Nephron progenitor cell (in vitro differentiated cells): ENCODE measurements at regions not wholly inside any gene's neighbourhood (a gene's known extent, or its start where the extent isn't known, plus 50 kb on each side); places are given as distances from the start of the nearest gene placed in this dataset.

Experiments used
- DNase-seq: peaks from one replicate; pipeline ENCODE4 v3.0.0; 2021
- H3K27ac Mint-ChIP-seq: 2 replicates; pipeline ENCODE4 v1.8.0; 2021; ENCODE audit warnings: mild to moderate bottlenecking, moderate library complexity, mixed read lengths
- H3K27me3 Mint-ChIP-seq: 2 replicates; pipeline ENCODE4 v1.8.0; 2021; ENCODE audit warnings: mild to moderate bottlenecking, low read depth, mixed read lengths; ENCODE audit not compliant: poor library complexity
- H3K36me3 Mint-ChIP-seq: 2 replicates; pipeline ENCODE4 v1.8.0; 2021; ENCODE audit warnings: low read depth, mixed read lengths
- H3K4me1 Mint-ChIP-seq: 2 replicates; pipeline ENCODE4 v1.8.0; 2021; ENCODE audit warnings: mixed read lengths
- H3K4me3 Mint-ChIP-seq: 2 replicates; pipeline ENCODE4 v1.8.0; 2021; ENCODE audit warnings: mild to moderate bottlenecking, moderate library complexity, mixed read lengths
- H3K9me3 Mint-ChIP-seq: 2 replicates; pipeline ENCODE4 v1.8.0; 2021; ENCODE audit warnings: mild to moderate bottlenecking, moderate library complexity, mixed read lengths
- TF ChIP-seq, protein P1 (sequence below): fragments of 200-600 bp; sonication (generic); IDR thresholded peaks from 2 replicates; pipeline ENCODE4 v1.5.0; 2021; ENCODE audit warnings: antibody characterized with exemption

DNA sequence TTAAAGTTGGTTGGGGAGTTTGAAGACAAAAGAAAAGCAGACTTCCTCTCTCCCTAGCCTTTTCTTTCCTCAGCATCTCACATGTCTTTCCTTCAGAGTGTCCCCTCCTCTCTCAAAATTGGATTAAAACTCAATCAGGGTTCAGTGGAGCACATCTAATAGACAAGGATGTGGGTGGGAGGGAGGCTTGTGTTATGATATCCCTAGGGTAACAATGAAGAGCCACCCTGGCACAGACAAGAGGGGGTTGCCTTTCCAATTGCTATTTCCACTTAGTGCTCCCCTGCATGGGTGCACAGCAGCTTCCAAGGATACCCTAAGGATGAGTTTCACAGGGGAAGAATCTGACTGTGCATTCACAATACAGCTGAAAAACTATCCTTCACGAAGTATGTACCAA, 585.2 kb upstream of the C9orf72 start:
- Mint-ChIP-seq H3K36me3 (no peaks in the 10 kb centered on the region), H3K27me3 (no peaks in the 10 kb centered on the region), H3K9me3 (peaks cover 5% of the 10 kb centered on the region), H3K4me1 (no peaks in the 10 kb centered on the region), H3K4me3 (no peak overlapping the region), H3K27ac (no peak overlapping the region)
- TF ChIP-seq, protein P1, sequence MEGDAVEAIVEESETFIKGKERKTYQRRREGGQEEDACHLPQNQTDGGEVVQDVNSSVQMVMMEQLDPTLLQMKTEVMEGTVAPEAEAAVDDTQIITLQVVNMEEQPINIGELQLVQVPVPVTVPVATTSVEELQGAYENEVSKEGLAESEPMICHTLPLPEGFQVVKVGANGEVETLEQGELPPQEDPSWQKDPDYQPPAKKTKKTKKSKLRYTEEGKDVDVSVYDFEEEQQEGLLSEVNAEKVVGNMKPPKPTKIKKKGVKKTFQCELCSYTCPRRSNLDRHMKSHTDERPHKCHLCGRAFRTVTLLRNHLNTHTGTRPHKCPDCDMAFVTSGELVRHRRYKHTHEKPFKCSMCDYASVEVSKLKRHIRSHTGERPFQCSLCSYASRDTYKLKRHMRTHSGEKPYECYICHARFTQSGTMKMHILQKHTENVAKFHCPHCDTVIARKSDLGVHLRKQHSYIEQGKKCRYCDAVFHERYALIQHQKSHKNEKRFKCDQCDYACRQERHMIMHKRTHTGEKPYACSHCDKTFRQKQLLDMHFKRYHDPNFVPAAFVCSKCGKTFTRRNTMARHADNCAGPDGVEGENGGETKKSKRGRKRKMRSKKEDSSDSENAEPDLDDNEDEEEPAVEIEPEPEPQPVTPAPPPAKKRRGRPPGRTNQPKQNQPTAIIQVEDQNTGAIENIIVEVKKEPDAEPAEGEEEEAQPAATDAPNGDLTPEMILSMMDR: no peak
- no peak for DNase-seq

DNA sequence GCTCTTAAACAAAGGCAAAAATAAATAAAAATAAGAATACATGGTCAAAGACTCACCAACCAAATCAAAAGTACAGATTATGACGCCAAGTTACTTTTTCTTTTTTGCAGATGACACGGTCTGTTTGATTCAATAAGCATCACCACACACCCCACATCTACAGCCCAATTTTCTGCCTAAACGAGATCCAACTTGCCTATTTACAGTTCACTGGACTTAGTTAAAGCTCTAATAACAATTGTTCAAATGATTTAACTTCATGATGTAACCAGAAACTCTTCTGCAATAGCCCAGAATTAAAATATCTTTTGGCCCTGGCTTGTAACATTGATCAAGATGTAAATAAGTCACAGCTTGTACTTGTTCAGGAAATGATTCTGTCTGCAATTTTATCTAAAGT, 590.3 kb upstream of the C9orf72 start:
- no peak overlapping the region for H3K4me3 Mint-ChIP-seq

DNA sequence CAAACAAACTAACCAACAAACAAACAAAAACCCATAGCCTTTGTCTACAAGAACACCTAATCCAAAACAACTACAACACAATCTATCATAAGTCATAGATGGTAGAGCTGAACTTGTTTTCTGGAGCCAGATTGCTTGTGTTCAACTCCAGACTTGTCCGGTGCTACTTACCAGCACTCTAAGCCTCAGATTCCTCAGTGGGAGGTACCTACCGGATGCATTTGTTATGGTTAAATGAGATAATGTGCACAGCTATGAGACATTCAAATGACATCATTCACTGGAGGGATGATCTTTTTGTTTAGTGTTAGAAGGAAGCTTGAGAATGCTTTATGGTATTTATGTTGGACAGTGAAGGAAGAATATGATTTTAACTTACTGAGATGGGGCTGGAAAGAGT, 592.9 kb upstream of the C9orf72 start:
- no peak for DNase-seq
- TF ChIP-seq, protein P1: no peak
- Mint-ChIP-seq H3K4me3 (no peak overlapping the region), H3K9me3 (no peaks in the 10 kb centered on the region), H3K4me1 (peaks cover 5% of the 10 kb centered on the region), H3K27ac (no peak overlapping the region), H3K27me3 (peaks cover 3% of the 10 kb centered on the region), H3K36me3 (no peaks in the 10 kb centered on the region)

More for the DNA sequence above, 590.3 kb upstream of the C9orf72 start:
- H3K36me3 Mint-ChIP-seq: no peaks in the 10 kb centered on the region
- no peak for DNase-seq
- H3K27me3 Mint-ChIP-seq: peaks cover 3% of the 10 kb centered on the region
- TF ChIP-seq, protein P1: no peak
- peaks cover 5% of the 10 kb centered on the region for H3K4me1 Mint-ChIP-seq
- H3K27ac Mint-ChIP-seq: no peak overlapping the region
- no peaks in the 10 kb centered on the region for H3K9me3 Mint-ChIP-seq

DNA sequence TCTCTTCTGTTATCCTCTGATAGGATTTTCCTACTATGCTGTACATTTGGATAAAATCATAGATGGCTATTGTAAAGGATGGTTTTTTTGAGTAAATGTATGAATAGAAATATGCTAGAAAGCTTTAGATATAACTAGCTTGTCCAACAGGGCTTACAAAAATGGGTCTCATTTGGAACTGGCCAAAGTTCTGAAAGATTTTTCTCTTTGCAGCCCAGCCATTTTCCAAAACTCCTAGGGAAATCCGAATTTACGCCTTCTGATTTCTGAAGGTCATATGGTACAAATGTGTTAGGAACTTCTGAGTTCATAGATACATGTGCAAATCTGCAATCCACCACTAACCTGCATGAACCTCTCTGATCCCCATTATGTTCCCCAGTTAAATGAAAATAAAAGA, 603.9 kb upstream of the C9orf72 start:
- H3K4me3 Mint-ChIP-seq: no peak overlapping the region
- no peak for DNase-seq
- TF ChIP-seq, protein P1: no peak
- H3K9me3 Mint-ChIP-seq: peaks cover 8% of the 10 kb centered on the region
- no peaks in the 10 kb centered on the region for H3K27me3 Mint-ChIP-seq
- H3K36me3 Mint-ChIP-seq: no peaks in the 10 kb centered on the region
- H3K4me1 Mint-ChIP-seq: no peaks in the 10 kb centered on the region
- no peak overlapping the region for H3K27ac Mint-ChIP-seq

DNA sequence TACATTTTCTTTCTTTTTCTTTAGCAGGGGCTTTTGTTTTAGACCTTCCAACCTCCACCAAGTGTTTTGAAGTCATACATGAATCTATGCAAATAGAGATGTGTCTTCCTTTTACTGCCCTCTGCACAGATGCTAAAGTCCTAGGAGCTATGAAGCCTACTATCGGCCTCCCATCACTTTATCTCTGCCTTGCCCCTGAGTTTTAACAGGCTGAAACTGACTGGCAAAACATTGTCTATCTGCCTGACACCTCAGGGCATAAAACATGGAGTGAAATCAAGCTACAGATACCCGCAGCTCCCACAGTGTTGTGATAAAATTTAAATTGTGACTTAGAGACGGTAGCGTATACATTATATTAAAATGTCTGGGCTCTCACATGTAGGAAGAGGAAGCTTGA, 604.6 kb upstream of the C9orf72 start:
- TF ChIP-seq, protein P1: no peak
- Mint-ChIP-seq H3K4me1 (no peaks in the 10 kb centered on the region), H3K27ac (no peak overlapping the region), H3K9me3 (peaks cover 11% of the 10 kb centered on the region), H3K27me3 (no peaks in the 10 kb centered on the region), H3K36me3 (no peaks in the 10 kb centered on the region), H3K4me3 (no peak overlapping the region)
- no peak for DNase-seq

DNA sequence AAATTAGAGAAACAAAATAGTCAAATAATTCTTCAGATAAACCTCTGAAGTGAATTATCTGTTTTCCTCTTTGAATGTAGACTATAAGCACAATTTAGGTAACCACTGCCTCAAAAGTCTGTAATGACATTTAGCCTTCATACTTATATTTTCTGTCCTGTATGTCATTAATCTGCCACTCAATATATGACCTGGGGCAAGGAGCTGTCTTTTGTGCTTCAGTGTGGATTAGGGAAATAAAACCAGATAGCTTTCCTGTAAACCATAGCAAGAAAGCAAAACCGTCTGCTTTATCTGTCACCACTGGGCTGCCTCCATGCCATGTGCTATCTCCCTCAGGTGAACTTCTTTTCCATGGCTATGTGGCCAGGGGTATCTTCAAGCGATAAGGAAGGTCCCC, 606.6 kb upstream of the C9orf72 start:
- Mint-ChIP-seq H3K4me1 (no peaks in the 10 kb centered on the region), H3K27me3 (no peaks in the 10 kb centered on the region), H3K9me3 (peaks cover 11% of the 10 kb centered on the region), H3K4me3 (no peak overlapping the region), H3K36me3 (no peaks in the 10 kb centered on the region), H3K27ac (no peak overlapping the region)
- DNase-seq: no peak
- TF ChIP-seq, protein P1: no peak
